Rectal smooth muscle tissue (tissue), 1 donor: ENCODE measurements at regions not wholly inside any gene's neighbourhood (a gene's known extent, or its start where the extent isn't known, plus 50 kb on each side); places are given as distances from the start of the nearest gene placed in this dataset.
A peak's percentile ranks its signal among the peaks of the same experiment; 100 is the strongest.

ENCODE experiments used
- H3K27ac ChIP-seq: one replicate; pipeline ENCODE4 v1.7.0; 2013; ENCODE audit warnings: low read depth, low read length, inconsistent platforms
- H3K27me3 ChIP-seq: one replicate; pipeline ENCODE4 v1.7.0; 2013; ENCODE audit warnings: low read length; ENCODE audit not compliant: control insufficient read depth, insufficient read depth
- H3K36me3 ChIP-seq: one replicate; pipeline ENCODE4 v1.7.0; 2013; ENCODE audit warnings: low read length; ENCODE audit not compliant: control insufficient read depth, insufficient read depth
- H3K4me1 ChIP-seq: one replicate; pipeline ENCODE4 v1.7.0; 2013; ENCODE audit warnings: low read length; ENCODE audit not compliant: control insufficient read depth, insufficient read depth
- H3K4me3 ChIP-seq: one replicate; pipeline ENCODE4 v1.7.0; 2013; ENCODE audit warnings: low read length
- H3K9ac ChIP-seq: one replicate; pipeline ENCODE4 v1.7.0; 2013; ENCODE audit warnings: low read length

DNA sequence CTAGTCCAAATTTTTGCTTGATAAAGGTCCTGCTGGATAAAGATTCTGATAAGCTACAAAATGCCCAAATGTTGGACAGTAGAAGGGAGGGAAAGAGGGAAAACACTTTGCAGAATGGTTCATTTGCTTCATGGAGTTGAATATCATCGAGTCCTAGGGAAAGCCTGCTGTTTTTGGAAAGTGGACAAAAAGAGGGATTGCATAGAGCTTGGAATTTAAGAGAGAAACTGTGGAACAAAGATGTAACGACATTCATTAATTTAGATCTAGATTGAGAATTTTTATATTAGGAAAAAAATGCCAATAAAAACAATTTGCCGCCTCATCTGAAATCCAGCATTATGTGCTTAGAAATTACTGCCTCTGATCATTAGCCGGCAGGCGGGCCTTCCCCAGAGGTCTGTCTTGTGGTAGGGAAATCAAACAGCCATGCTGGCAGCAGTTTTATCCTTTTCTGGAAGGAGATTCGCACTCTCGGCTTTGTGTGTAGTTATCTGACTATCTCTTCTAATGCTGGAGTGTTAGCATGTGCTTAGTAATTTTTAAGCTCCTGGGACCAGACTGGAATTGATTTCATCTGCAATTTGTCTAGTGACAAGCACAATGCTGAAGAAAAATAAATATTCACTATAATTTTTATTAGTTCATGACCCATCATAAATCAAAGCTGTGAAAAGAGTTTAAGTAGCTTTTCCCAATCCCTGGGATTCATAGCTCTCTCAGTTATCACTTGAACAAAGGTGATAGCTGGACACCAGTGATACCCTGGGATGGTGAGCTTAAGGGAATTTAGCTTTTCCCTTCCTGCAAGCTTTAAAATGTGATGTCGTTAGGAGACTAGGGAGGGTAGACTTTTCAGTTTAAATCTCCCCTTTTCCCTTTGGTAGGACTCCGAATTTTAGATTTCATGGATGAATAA lies 329.5 kb downstream of the PRL start:
- H3K9ac ChIP-seq: no peak overlapping the region
- H3K36me3 ChIP-seq: no peaks in the 10 kb centered on the region
- H3K4me3 ChIP-seq: no peak overlapping the region
- H3K27ac ChIP-seq: no peak overlapping the region
- no peaks in the 10 kb centered on the region for H3K4me1 ChIP-seq
- H3K27me3 ChIP-seq: no peaks in the 10 kb centered on the region

- H3K4me1 ChIP-seq: no peaks in the 10 kb centered on the region
- H3K9ac ChIP-seq: no peak overlapping the region
- H3K27me3 ChIP-seq: no peaks in the 10 kb centered on the region
- no peaks in the 10 kb centered on the region for H3K36me3 ChIP-seq
- no peak overlapping the region for H3K27ac ChIP-seq
- no peak overlapping the region for H3K4me3 ChIP-seq
Measured at GRCh38 chr6:21968411-21968810, 328.4 kb downstream of the PRL start.

DNA sequence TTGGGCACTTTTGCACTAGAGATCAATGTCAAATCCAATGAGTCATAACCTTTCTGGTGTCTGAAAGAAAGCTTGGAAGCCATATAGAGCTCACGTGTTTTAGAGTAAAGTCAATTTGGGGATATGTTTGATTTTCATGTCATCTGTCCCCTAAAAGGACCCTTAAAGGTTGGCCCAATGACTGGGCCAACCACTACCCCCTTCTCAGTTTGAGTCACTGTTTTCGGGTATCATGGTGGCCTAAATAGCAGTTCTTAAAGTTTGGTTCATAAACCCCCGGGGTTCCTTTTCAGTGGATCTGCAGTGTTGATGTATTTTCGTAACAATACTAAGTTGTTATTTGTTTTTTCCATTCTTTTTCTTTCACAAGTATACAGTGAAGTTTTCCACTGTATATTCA lies 327.6 kb downstream of the PRL start:
- Histone ChIP-seq H3K4me3 (no peak overlapping the region), H3K4me1 (no peaks in the 10 kb centered on the region), H3K36me3 (no peaks in the 10 kb centered on the region), H3K27ac (no peak overlapping the region), H3K9ac (no peak overlapping the region), H3K27me3 (no peaks in the 10 kb centered on the region)

- no peaks in the 10 kb centered on the region for H3K4me1 ChIP-seq
- H3K4me3 ChIP-seq: no peak overlapping the region
- no peak overlapping the region for H3K9ac ChIP-seq
- H3K27ac ChIP-seq: no peak overlapping the region
- no peaks in the 10 kb centered on the region for H3K27me3 ChIP-seq
- H3K36me3 ChIP-seq: no peaks in the 10 kb centered on the region
Measured at GRCh38 chr6:21970569-21971300, 326.1 kb downstream of the PRL start.

DNA sequence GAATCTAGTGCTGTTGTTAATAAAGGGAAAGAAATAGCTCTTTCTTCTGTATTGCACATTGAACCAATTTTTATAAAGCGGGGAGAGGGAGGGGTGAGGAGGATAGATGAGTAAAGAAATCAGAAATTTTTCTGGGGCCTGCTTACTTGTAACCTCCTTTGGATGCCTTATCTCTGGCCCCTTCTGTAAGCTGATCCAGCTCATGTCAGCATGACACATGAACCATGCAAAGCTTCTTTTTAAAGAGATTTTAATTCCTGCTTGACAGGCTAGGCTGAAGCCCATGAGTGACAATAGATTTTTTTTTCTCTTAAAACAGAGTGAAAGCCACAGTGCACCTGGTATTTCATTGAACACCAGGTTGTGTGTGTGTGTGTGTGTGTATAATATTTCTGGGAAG lies 325.3 kb downstream of the PRL start:
- Histone ChIP-seq H3K27me3 (no peaks in the 10 kb centered on the region), H3K9ac (no peak overlapping the region), H3K27ac (no peak overlapping the region), H3K4me3 (no peak overlapping the region), H3K36me3 (no peaks in the 10 kb centered on the region), H3K4me1 (no peaks in the 10 kb centered on the region)

DNA sequence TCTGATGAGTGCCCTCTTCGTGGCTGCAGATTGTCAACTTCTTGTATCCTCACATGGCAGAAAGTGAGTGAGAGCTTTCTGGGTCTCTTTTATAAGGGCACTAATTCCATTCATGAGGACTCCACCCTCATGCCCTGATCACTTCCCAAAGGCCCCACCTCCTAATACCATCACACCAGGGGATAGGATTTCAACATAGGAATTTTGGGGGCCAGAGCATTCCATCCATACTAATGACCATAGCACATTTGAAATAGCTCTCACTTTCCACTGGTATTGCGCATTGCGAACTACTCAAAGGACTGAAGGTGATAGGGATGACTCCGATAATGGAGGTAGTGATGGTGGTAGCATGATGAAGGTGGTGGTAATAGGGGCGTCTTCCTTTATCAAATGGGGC lies 324.3 kb downstream of the PRL start:
- Histone ChIP-seq H3K27me3 (no peaks in the 10 kb centered on the region), H3K9ac (no peak overlapping the region), H3K36me3 (no peaks in the 10 kb centered on the region), H3K4me1 (no peaks in the 10 kb centered on the region), H3K27ac (no peak overlapping the region), H3K4me3 (no peak overlapping the region)

- H3K27me3 ChIP-seq: no peaks in the 10 kb centered on the region
- no peak overlapping the region for H3K4me3 ChIP-seq
- H3K4me1 ChIP-seq: no peaks in the 10 kb centered on the region
- no peak overlapping the region for H3K9ac ChIP-seq
- no peak overlapping the region for H3K27ac ChIP-seq
- H3K36me3 ChIP-seq: no peaks in the 10 kb centered on the region
Measured at GRCh38 chr6:21977346-21977745, 319.5 kb downstream of the PRL start.

- Histone ChIP-seq H3K9ac (no peak overlapping the region), H3K4me1 (no peaks in the 10 kb centered on the region), H3K36me3 (no peaks in the 10 kb centered on the region), H3K27me3 (no peaks in the 10 kb centered on the region), H3K4me3 (no peak overlapping the region), H3K27ac (no peak overlapping the region)
Measured at GRCh38 chr6:21981235-21981833, 315.5 kb downstream of the PRL start.

- Histone ChIP-seq H3K4me3 (no peak overlapping the region), H3K27me3 (no peaks in the 10 kb centered on the region)
Measured at GRCh38 chr6:21984135-21984534, 312.7 kb downstream of the PRL start.

GRCh38 chr6:21984561-21984960 lies 312.3 kb downstream of the PRL start:
- Histone ChIP-seq H3K27me3 (no peaks in the 10 kb centered on the region), H3K4me1 (peaks cover 7% of the 10 kb centered on the region), H3K36me3 (no peaks in the 10 kb centered on the region), H3K27ac (no peak overlapping the region), H3K9ac (no peak overlapping the region), H3K4me3 (no peak overlapping the region)

More at GRCh38 chr6:21984135-21984534, 312.7 kb downstream of the PRL start:
- Histone ChIP-seq H3K9ac (no peak overlapping the region), H3K4me1 (peaks cover 7% of the 10 kb centered on the region), H3K27ac (no peak overlapping the region), H3K36me3 (no peaks in the 10 kb centered on the region)

- Histone ChIP-seq H3K36me3 (no peaks in the 10 kb centered on the region), H3K9ac (no peak overlapping the region), H3K4me1 (peaks cover 7% of the 10 kb centered on the region), H3K27ac (no peak overlapping the region), H3K27me3 (no peaks in the 10 kb centered on the region), H3K4me3 (no peak overlapping the region)
Measured at GRCh38 chr6:21985904-21986303, 310.9 kb downstream of the PRL start.

GRCh38 chr6:21986703-21987102 lies 310.1 kb downstream of the PRL start:
- peaks cover 7% of the 10 kb centered on the region for H3K4me1 ChIP-seq
- H3K27me3 ChIP-seq: no peaks in the 10 kb centered on the region
- H3K9ac ChIP-seq: no peak overlapping the region
- H3K36me3 ChIP-seq: no peaks in the 10 kb centered on the region
- H3K4me3 ChIP-seq: no peak overlapping the region
- peak overlapping the region; percentile 52 for H3K27ac ChIP-seq
